Endothelial cell (in vitro differentiated cells): ENCODE measurements at regions not wholly inside any gene's neighbourhood (a gene's known extent, or its start where the extent isn't known, plus 50 kb on each side); places are given as distances from the start of the nearest gene placed in this dataset.
A peak's percentile ranks its signal among the peaks of the same experiment; 100 is the strongest.

Source experiments
- DNase-seq: peaks from one replicate; pipeline ENCODE4 v3.0.0; 2021; ENCODE audit warnings: low spot score
- H3K27ac Mint-ChIP-seq: one replicate; pipeline ENCODE4 v1.8.0; 2021; ENCODE audit warnings: mixed read lengths, inconsistent platforms; ENCODE audit not compliant: unreplicated experiment
- H3K27me3 Mint-ChIP-seq: one replicate; pipeline ENCODE4 v1.8.0; 2021; ENCODE audit warnings: mild to moderate bottlenecking, moderate library complexity, mixed read lengths, inconsistent platforms; ENCODE audit not compliant: unreplicated experiment
- H3K36me3 Mint-ChIP-seq: one replicate; pipeline ENCODE4 v1.8.0; 2021; ENCODE audit warnings: mild to moderate bottlenecking, low read depth, mixed read lengths, inconsistent platforms; ENCODE audit not compliant: unreplicated experiment
- H3K4me1 Mint-ChIP-seq: one replicate; pipeline ENCODE4 v1.8.0; 2021; ENCODE audit warnings: mild to moderate bottlenecking, mixed read lengths, inconsistent platforms; ENCODE audit not compliant: unreplicated experiment
- H3K4me3 Mint-ChIP-seq: one replicate; pipeline ENCODE4 v1.8.0; 2021; ENCODE audit warnings: mild to moderate bottlenecking, mixed read lengths, inconsistent platforms; ENCODE audit not compliant: unreplicated experiment
- H3K9me3 Mint-ChIP-seq: one replicate; pipeline ENCODE4 v1.8.0; 2021; ENCODE audit warnings: mixed read lengths, inconsistent platforms; ENCODE audit not compliant: unreplicated experiment
- TF ChIP-seq, protein P1 (sequence below): fragments of 200-600 bp; sonication (generic); IDR thresholded peaks from one replicate; pipeline ENCODE4 v1.5.0; 2021; ENCODE audit warnings: antibody characterized with exemption; ENCODE audit not compliant: unreplicated experiment

- H3K9me3 Mint-ChIP-seq: no peaks in the 10 kb centered on the region
- TF ChIP-seq, protein P1, sequence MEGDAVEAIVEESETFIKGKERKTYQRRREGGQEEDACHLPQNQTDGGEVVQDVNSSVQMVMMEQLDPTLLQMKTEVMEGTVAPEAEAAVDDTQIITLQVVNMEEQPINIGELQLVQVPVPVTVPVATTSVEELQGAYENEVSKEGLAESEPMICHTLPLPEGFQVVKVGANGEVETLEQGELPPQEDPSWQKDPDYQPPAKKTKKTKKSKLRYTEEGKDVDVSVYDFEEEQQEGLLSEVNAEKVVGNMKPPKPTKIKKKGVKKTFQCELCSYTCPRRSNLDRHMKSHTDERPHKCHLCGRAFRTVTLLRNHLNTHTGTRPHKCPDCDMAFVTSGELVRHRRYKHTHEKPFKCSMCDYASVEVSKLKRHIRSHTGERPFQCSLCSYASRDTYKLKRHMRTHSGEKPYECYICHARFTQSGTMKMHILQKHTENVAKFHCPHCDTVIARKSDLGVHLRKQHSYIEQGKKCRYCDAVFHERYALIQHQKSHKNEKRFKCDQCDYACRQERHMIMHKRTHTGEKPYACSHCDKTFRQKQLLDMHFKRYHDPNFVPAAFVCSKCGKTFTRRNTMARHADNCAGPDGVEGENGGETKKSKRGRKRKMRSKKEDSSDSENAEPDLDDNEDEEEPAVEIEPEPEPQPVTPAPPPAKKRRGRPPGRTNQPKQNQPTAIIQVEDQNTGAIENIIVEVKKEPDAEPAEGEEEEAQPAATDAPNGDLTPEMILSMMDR: no peak
- no peaks in the 10 kb centered on the region for H3K36me3 Mint-ChIP-seq
- H3K27ac Mint-ChIP-seq: no peak overlapping the region
- no peaks in the 10 kb centered on the region for H3K27me3 Mint-ChIP-seq
- no peaks in the 10 kb centered on the region for H3K4me1 Mint-ChIP-seq
- no peak overlapping the region for H3K4me3 Mint-ChIP-seq
- DNase-seq: no peak
These were observed 343.7 kb downstream of the HAO1 start for GRCh38 chr20:7596541-7596940.

- no peaks in the 10 kb centered on the region for H3K36me3 Mint-ChIP-seq
- no peak overlapping the region for H3K27ac Mint-ChIP-seq
- DNase-seq: no peak
- TF ChIP-seq, protein P1: no peak
- H3K4me1 Mint-ChIP-seq: no peaks in the 10 kb centered on the region
- H3K27me3 Mint-ChIP-seq: no peaks in the 10 kb centered on the region
- no peak overlapping the region for H3K4me3 Mint-ChIP-seq
- no peaks in the 10 kb centered on the region for H3K9me3 Mint-ChIP-seq
These were observed 338.8 kb downstream of the HAO1 start for GRCh38 chr20:7601431-7601830.

- no peaks in the 10 kb centered on the region for H3K4me1 Mint-ChIP-seq
- no peak overlapping the region for H3K27ac Mint-ChIP-seq
- no peak for DNase-seq
- H3K9me3 Mint-ChIP-seq: no peaks in the 10 kb centered on the region
- H3K27me3 Mint-ChIP-seq: no peaks in the 10 kb centered on the region
- TF ChIP-seq, protein P1: no peak
- no peaks in the 10 kb centered on the region for H3K36me3 Mint-ChIP-seq
- H3K4me3 Mint-ChIP-seq: no peak overlapping the region
These were observed 333.3 kb downstream of the HAO1 start for GRCh38 chr20:7606941-7607340.

DNA sequence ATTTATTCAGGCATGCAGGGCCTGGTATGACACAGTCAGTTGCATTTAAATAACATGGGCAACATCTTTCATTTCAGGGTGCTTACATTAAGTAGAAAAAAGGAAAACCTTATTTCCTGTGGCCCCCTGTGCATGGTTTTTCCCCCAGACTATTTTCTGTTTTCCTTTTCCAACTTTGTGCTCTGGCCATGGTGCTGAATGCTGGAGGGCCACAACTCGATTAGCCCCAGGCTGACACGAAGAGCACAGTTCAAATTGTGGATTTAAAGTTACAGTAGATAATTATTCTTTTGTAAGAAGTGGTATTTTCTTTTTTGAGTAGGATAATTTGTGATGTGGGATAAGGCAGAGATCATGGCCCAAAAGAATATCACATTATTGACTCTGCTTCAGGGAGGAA, 332.0 kb downstream of the HAO1 start:
- TF ChIP-seq, protein P1: no peak
- no peaks in the 10 kb centered on the region for H3K9me3 Mint-ChIP-seq
- peak; percentile 17 for DNase-seq
- H3K27ac Mint-ChIP-seq: no peak overlapping the region
- H3K4me3 Mint-ChIP-seq: no peak overlapping the region
- no peaks in the 10 kb centered on the region for H3K36me3 Mint-ChIP-seq
- no peaks in the 10 kb centered on the region for H3K4me1 Mint-ChIP-seq
- H3K27me3 Mint-ChIP-seq: no peaks in the 10 kb centered on the region

DNA sequence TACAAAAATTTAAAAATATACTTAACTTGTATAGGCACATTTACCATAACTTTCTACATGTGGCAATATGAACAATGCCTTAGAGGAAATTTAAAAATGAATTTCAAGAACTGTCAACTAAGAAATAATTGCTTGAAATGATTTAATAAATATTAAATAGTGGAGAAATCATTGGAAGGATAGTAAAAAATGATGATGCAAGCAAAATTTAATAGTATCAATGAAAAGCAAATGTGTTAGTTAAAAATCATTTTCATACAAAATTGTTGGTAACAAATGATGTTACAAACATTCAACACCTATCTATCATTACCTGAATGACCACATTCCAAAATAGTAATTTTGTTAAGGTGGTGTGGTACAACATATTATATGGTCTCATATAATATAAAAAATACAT, 331.0 kb downstream of the HAO1 start:
- Mint-ChIP-seq H3K36me3 (no peaks in the 10 kb centered on the region), H3K9me3 (no peaks in the 10 kb centered on the region), H3K27ac (no peak overlapping the region), H3K27me3 (no peaks in the 10 kb centered on the region), H3K4me3 (no peak overlapping the region), H3K4me1 (no peaks in the 10 kb centered on the region)
- TF ChIP-seq, protein P1: no peak
- DNase-seq: no peak
